HEK293T (cell line): ENCODE measurements at regions not wholly inside any gene's neighbourhood (a gene's known extent, or its start where the extent isn't known, plus 50 kb on each side); places are given as distances from the start of the nearest gene placed in this dataset.

ENCODE experiments used
- CTCF ChIA-PET: fragments of 350-600 bp; formaldehyde crosslinking; extraction: SDS; loops from one replicate; lab custom pipeline; 2021; ENCODE audit warnings: antibody characterized with exemption, inconsistent platforms; lab: Yijun Ruan, JAX
- POLR2A ChIA-PET: fragments of 350-600 bp; formaldehyde crosslinking; extraction: SDS; loops from one replicate; lab custom pipeline; 2020; ENCODE audit warnings: antibody characterized with exemption, inconsistent platforms; lab: Yijun Ruan, JAX
- DNase-seq: peaks from one replicate; pipeline ENCODE4 v3.0.0; 2012; ENCODE audit warnings: mixed read lengths; ENCODE audit errors: extremely low spot score
- ARNT ChIP-seq: fragments of 450-650 bp; IDR thresholded peaks from 2 replicates; pipeline ENCODE4 v1.6.1; 2017; ENCODE audit warnings: mild to moderate bottlenecking
- BHLHE40 ChIP-seq: fragments of 450-650 bp; IDR thresholded peaks from 2 replicates; pipeline ENCODE4 v1.6.1; 2016; ENCODE audit warnings: mild to moderate bottlenecking, moderate library complexity, borderline replicate concordance
- CTBP1 ChIP-seq: fragments of 450-650 bp; IDR thresholded peaks from 2 replicates; pipeline ENCODE4 v1.6.1; 2016; ENCODE audit warnings: borderline replicate concordance
- ELF4 ChIP-seq: fragments of 450-650 bp; IDR thresholded peaks from 2 replicates; pipeline ENCODE4 v1.6.1; 2017; ENCODE audit warnings: antibody characterized with exemption
- FOXA1 ChIP-seq: fragments of 450-650 bp; IDR thresholded peaks from 2 replicates; pipeline ENCODE4 v1.6.1; 2016; ENCODE audit warnings: mild to moderate bottlenecking
- FOXK2 ChIP-seq: fragments of 450-650 bp; IDR thresholded peaks from 2 replicates; pipeline ENCODE4 v1.6.1; 2016; ENCODE audit warnings: mild to moderate bottlenecking
- FOXM1 ChIP-seq: fragments of 450-650 bp; IDR thresholded peaks from 2 replicates; pipeline ENCODE4 v1.6.1; 2017; ENCODE audit warnings: mild to moderate bottlenecking, borderline replicate concordance
- HDGF ChIP-seq: fragments of 450-650 bp; IDR thresholded peaks from 2 replicates; pipeline ENCODE4 v1.6.1; 2017; ENCODE audit warnings: antibody characterized with exemption, borderline replicate concordance
- L3MBTL2 ChIP-seq: fragments of 450-650 bp; conservative IDR thresholded peaks from 2 replicates; pipeline ENCODE4 v1.6.1; 2016; ENCODE audit warnings: mild to moderate bottlenecking
- LEF1 ChIP-seq: fragments of 450-650 bp; IDR thresholded peaks from 2 replicates; pipeline ENCODE4 v1.6.1; 2017; ENCODE audit warnings: mild to moderate bottlenecking, borderline replicate concordance
- NFRKB ChIP-seq: fragments of 450-650 bp; IDR thresholded peaks from 2 replicates; pipeline ENCODE4 v1.6.1; 2016; ENCODE audit warnings: mild to moderate bottlenecking, moderate library complexity
- SP1 ChIP-seq: fragments of 450-650 bp; IDR thresholded peaks from 2 replicates; pipeline ENCODE4 v1.6.1; 2017
- SUZ12 ChIP-seq: fragments of 450-650 bp; IDR thresholded peaks from 2 replicates; pipeline ENCODE4 v1.6.1; 2016; ENCODE audit warnings: mild to moderate bottlenecking
- TARDBP ChIP-seq: fragments of 450-650 bp; IDR thresholded peaks from 2 replicates; pipeline ENCODE4 v1.6.1; 2016
- ZNF384 ChIP-seq: fragments of 450-650 bp; IDR thresholded peaks from 2 replicates; pipeline ENCODE4 v1.6.1; 2016
- TF ChIP-seq, protein P1 (sequence below): fragments of 450-650 bp; IDR thresholded peaks from 2 replicates; pipeline ENCODE4 v1.6.1; 2016

DNA sequence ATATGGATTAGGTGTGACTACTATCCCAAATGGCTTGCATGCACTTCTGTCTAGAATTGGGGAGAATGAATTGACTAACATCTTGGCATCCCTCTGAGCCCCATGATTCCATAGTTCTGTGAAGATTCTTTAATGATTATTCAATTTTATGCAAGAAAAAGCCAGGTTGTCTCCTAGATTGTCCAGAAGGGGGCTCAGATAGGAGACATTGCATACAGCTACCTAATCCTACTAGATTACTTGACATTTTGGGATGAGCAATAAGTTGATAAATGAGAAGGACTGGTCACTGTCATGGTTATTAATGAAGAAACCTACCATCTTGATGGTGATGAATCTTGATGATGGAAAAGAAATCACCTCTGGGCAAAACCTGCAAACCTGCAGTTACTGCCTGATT is 117.0 kb downstream of the CARTPT start:
- ChIA-PET CTCF (no interaction called here), POLR2A (no interaction called here)
- DNase-seq = no peak
- no peak for TF ChIP-seq ZNF384
- TF ChIP-seq HDGF = no peak
- no peak for TF ChIP-seq FOXM1
- no peak for TF ChIP-seq SUZ12
- TF ChIP-seq CTBP1 = no peak
- no peak for TF ChIP-seq L3MBTL2
- no peak for TF ChIP-seq BHLHE40
- TF ChIP-seq, protein P1, sequence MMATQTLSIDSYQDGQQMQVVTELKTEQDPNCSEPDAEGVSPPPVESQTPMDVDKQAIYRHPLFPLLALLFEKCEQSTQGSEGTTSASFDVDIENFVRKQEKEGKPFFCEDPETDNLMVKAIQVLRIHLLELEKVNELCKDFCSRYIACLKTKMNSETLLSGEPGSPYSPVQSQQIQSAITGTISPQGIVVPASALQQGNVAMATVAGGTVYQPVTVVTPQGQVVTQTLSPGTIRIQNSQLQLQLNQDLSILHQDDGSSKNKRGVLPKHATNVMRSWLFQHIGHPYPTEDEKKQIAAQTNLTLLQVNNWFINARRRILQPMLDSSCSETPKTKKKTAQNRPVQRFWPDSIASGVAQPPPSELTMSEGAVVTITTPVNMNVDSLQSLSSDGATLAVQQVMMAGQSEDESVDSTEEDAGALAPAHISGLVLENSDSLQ = no peak
- no peak for TF ChIP-seq ARNT
- no peak for TF ChIP-seq LEF1

DNA sequence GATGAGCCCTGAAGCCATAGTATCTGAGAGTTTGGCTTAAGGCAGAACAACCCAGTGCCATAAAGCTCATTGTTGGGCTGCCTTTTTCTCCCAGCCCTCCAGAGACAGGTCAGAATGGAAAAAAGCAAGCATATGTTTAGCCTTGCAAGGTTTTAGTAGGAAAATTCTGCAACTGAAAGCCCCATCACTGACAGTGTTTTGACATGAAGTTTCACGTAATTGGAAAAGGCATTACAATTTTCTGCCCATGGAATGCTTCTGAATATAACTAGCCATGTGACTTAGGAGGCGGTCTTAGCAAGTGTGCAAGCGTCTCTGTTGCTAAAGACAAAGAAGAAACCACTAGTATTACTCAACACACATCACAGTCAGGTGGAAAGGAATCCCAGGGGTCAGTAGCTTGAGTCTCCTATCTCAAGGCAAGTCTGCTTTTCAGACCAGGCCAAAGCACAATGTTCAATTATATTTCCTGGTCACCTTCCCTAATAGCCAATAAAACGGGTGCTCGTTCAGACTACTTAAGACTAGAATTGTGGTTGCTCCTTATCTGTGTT is 117.6 kb downstream of the CARTPT start:
- ChIA-PET CTCF (no interaction called here), POLR2A (no interaction called here)
- DNase-seq = no peak
- TF ChIP-seq, protein P1 = no peak
- TF ChIP-seq SP1 = no peak
- TF ChIP-seq ELF4 = no peak
- no peak for TF ChIP-seq BHLHE40
- no peak for TF ChIP-seq SUZ12
- TF ChIP-seq HDGF = no peak
- no peak for TF ChIP-seq ZNF384
- no peak for TF ChIP-seq NFRKB
- TF ChIP-seq L3MBTL2 = no peak
- no peak for TF ChIP-seq LEF1
- TF ChIP-seq FOXA1 = no peak

DNA sequence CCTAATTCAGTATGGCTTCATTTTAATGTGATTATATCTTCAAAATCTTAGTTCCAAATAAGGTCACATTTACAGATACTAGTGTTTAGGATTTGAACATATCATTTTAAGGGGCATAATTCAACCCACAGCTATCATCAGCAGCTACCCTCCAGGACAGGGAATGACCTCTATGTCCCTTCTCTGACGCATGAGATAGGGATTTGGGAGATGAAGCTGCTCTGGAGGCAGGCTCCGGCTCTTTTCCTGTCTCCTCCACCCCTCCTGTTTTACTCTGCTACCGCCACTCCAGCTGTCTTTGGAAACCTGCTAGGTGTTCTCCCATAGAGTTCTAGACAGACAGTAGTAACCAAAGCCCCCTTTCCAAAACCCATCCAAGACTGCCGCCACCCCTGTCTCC is 119.2 kb downstream of the CARTPT start:
- DNase-seq = no peak

DNA sequence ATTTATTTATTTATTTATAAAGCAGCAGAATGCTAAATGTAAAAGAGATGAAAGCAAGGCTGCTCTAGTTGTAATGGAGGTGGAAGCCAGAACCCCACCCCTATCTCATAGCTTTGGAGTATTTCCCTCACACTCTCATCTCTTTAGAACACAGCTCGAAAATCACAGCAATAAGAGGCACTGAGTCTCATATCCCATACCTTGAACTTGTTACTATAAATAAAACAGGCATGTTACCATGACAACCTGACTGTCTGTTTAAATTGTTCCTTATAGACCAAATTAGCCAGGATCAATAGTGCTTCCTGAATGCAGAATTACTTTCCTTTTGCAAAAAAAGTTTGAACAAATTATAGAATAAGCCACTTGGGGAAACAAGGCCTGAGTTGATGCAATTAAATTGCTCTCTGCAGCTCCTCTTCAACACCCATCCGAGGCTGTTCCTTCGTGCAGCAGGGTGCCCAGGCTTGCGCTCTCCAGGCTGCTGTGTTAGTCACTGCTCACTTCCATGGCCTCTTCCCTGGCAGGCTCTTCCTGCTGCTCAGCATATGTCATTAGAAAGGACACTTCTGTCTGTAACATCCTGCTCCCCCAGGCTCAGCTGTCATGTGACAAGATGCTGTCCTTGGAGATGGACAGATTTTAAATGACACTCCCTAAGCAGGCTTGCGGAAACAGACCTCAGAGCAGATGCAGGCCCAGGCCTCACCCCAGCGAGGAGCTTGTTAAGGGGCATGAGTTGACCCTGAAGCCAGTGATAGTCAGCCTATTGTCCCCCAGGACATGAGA is 120.2 kb downstream of the CARTPT start:
- TF ChIP-seq FOXA1 (no peak), ARNT (no peak), ELF4 (no peak), HDGF (no peak), SUZ12 (no peak), SP1 (no peak), BHLHE40 (no peak), L3MBTL2 (no peak), LEF1 (no peak), CTBP1 (no peak), FOXM1 (no peak), ZNF384 (no peak), NFRKB (no peak), FOXK2 (no peak), TARDBP (no peak)
- TF ChIP-seq, protein P1 = no peak
- POLR2A ChIA-PET = no interaction called here
- CTCF ChIA-PET = no interaction called here
- DNase-seq = no peak

More for the DNA sequence above, 119.2 kb downstream of the CARTPT start:
- ChIA-PET CTCF (no interaction called here), POLR2A (no interaction called here)
- TF ChIP-seq NFRKB (no peak), SP1 (no peak), ZNF384 (no peak), FOXA1 (no peak), TARDBP (no peak), SUZ12 (no peak), BHLHE40 (no peak), LEF1 (no peak), L3MBTL2 (no peak)
- TF ChIP-seq, protein P1 = no peak

DNA sequence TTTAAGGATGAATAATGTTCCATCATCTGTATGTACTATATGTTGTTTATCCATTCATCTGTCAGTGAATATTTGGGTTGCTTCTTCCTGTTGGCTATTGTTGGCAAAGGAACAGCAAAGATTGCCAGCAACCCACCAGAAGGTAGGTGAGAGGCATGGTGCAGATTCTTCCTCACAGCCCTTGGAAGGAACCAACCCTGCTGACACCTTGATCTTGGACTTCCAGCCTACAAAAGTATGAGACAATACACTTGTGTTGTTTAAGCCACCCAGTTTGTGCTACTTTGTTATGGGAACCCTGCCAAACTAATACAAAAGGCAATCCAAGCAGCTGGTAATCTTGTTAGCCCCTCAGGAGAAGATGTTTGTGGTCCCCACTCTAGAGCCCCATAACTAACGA is 122.0 kb downstream of the CARTPT start:
- ChIA-PET POLR2A (no interaction called here), CTCF (no interaction called here)
- DNase-seq = no peak
- TF ChIP-seq L3MBTL2 (no peak), TARDBP (no peak), FOXM1 (no peak), CTBP1 (no peak), HDGF (no peak), ELF4 (no peak), SP1 (no peak), ARNT (no peak), FOXK2 (no peak), SUZ12 (no peak), FOXA1 (no peak), BHLHE40 (no peak), LEF1 (no peak), NFRKB (no peak), ZNF384 (no peak)
- TF ChIP-seq, protein P1 = no peak
